Osteocyte (in vitro differentiated cells): ENCODE measurements at regions not wholly inside any gene's neighbourhood (a gene's known extent, or its start where the extent isn't known, plus 50 kb on each side); places are given as distances from the start of the nearest gene placed in this dataset.

ENCODE experiments used
- DNase-seq: peaks from one replicate; pipeline ENCODE4 v3.0.0; 2021; ENCODE audit warnings: mixed read lengths; ENCODE audit not compliant: unreplicated experiment; ENCODE audit errors: extremely low spot score
- H3K27ac Mint-ChIP-seq: one replicate; pipeline ENCODE4 v1.8.0; 2021; ENCODE audit warnings: mild to moderate bottlenecking, mixed read lengths; ENCODE audit not compliant: unreplicated experiment
- H3K27me3 Mint-ChIP-seq: one replicate; pipeline ENCODE4 v1.8.0; 2021; ENCODE audit warnings: mixed read lengths; ENCODE audit not compliant: unreplicated experiment
- H3K36me3 Mint-ChIP-seq: one replicate; pipeline ENCODE4 v1.8.0; 2021; ENCODE audit warnings: mixed read lengths; ENCODE audit not compliant: unreplicated experiment
- H3K4me1 Mint-ChIP-seq: one replicate; pipeline ENCODE4 v1.8.0; 2021; ENCODE audit warnings: mixed read lengths; ENCODE audit not compliant: unreplicated experiment
- H3K4me3 Mint-ChIP-seq: one replicate; pipeline ENCODE4 v1.8.0; 2021; ENCODE audit warnings: mild to moderate bottlenecking, moderate library complexity, mixed read lengths; ENCODE audit not compliant: unreplicated experiment
- H3K9me3 Mint-ChIP-seq: one replicate; pipeline ENCODE4 v1.8.0; 2021; ENCODE audit warnings: mixed read lengths; ENCODE audit not compliant: unreplicated experiment
- CTCF ChIP-seq: fragments of 200-600 bp; sonication (generic); IDR thresholded peaks from 2 replicates; pipeline ENCODE4 v1.5.0; 2021; ENCODE audit warnings: antibody characterized with exemption, mild to moderate bottlenecking, moderate library complexity

- Mint-ChIP-seq H3K9me3 (no peaks in the 10 kb centered on the region), H3K4me1 (peaks cover under 1% of the 10 kb centered on the region), H3K27ac (no peak overlapping the region), H3K4me3 (no peak overlapping the region), H3K27me3 (no peaks in the 10 kb centered on the region), H3K36me3 (peaks cover 2% of the 10 kb centered on the region)
- no peak for TF ChIP-seq CTCF
- DNase-seq = no peak
Observed at GRCh38 chr15:81814882-81815455, 230.8 kb downstream of the MEX3B start.

- Mint-ChIP-seq H3K9me3 (no peaks in the 10 kb centered on the region), H3K4me3 (no peak overlapping the region), H3K36me3 (peaks cover 2% of the 10 kb centered on the region), H3K4me1 (no peaks in the 10 kb centered on the region), H3K27ac (no peak overlapping the region), H3K27me3 (no peaks in the 10 kb centered on the region)
- TF ChIP-seq CTCF = peak; percentile 34
- no peak for DNase-seq
Observed at GRCh38 chr15:81813215-81813614, 232.6 kb downstream of the MEX3B start.

GRCh38 chr15:81812456-81812855 lies 233.4 kb downstream of the MEX3B start:
- Mint-ChIP-seq H3K36me3 (no peaks in the 10 kb centered on the region), H3K27ac (no peak overlapping the region), H3K4me1 (no peaks in the 10 kb centered on the region), H3K27me3 (peaks cover under 1% of the 10 kb centered on the region), H3K9me3 (no peaks in the 10 kb centered on the region), H3K4me3 (no peak overlapping the region)
- DNase-seq = no peak
- TF ChIP-seq CTCF = no peak

- H3K27ac Mint-ChIP-seq = no peak overlapping the region
- H3K27me3 Mint-ChIP-seq = peaks cover 3% of the 10 kb centered on the region
- TF ChIP-seq CTCF = no peak
- no peaks in the 10 kb centered on the region for H3K4me1 Mint-ChIP-seq
- H3K9me3 Mint-ChIP-seq = no peaks in the 10 kb centered on the region
- DNase-seq = no peak
- no peak overlapping the region for H3K4me3 Mint-ChIP-seq
- no peaks in the 10 kb centered on the region for H3K36me3 Mint-ChIP-seq
Observed at GRCh38 chr15:81811736-81812135, 234.1 kb downstream of the MEX3B start.

GRCh38 chr15:81809543-81809942 lies 236.3 kb downstream of the MEX3B start:
- DNase-seq = no peak
- Mint-ChIP-seq H3K36me3 (no peaks in the 10 kb centered on the region), H3K4me3 (no peak overlapping the region), H3K27me3 (peaks cover 3% of the 10 kb centered on the region), H3K27ac (no peak overlapping the region), H3K4me1 (no peaks in the 10 kb centered on the region), H3K9me3 (no peaks in the 10 kb centered on the region)
- TF ChIP-seq CTCF = peak; percentile 56
